HG02884 (cell line): ENCODE measurements at regions not wholly inside any gene's neighbourhood (a gene's known extent, or its start where the extent isn't known, plus 50 kb on each side); places are given as distances from the start of the nearest gene placed in this dataset.
A peak's percentile ranks its signal among the peaks of the same experiment; 100 is the strongest.
"Not testable (repeated sequence)": the region's sequence is repeated elsewhere in the genome, so short reads cannot be mapped to it uniquely, and the experiment has no call there.

ENCODE experiments used
- ATAC-seq: cut with Tn5 transposase; IDR thresholded peaks from one replicate; pipeline ENCODE4 v1.9.1; 2021; ENCODE audit warnings: mild to moderate bottlenecking, moderate library complexity; ENCODE audit not compliant: unreplicated experiment

GRCh38 chr13:44887515-44887914 is 101.8 kb downstream of the NUFIP1 start:
- ATAC-seq: no peak

- no peak for ATAC-seq
Observed at GRCh38 chr13:44884076-44884729, 105.1 kb downstream of the NUFIP1 start.

- ATAC-seq: no peak
Observed at GRCh38 chr13:44879452-44880058, 109.7 kb downstream of the NUFIP1 start.

GRCh38 chr13:44876782-44877324 is 112.4 kb downstream of the NUFIP1 start:
- ATAC-seq: no peak

GRCh38 chr13:44874886-44875630 is 114.2 kb downstream of the NUFIP1 start:
- ATAC-seq: no peak

GRCh38 chr13:44874176-44874575 is 115.1 kb downstream of the NUFIP1 start:
- ATAC-seq: no peak

GRCh38 chr13:44873461-44873860 is 115.8 kb downstream of the NUFIP1 start:
- ATAC-seq: no peak

- no peak for ATAC-seq
Observed at GRCh38 chr13:44872751-44873150, 116.5 kb downstream of the NUFIP1 start.

- ATAC-seq: no peak
Observed at GRCh38 chr13:44870456-44870929, 118.8 kb downstream of the NUFIP1 start.

- ATAC-seq: no peak
Observed at GRCh38 chr13:44869167-44869566, 120.1 kb downstream of the NUFIP1 start.

- peak; percentile 87 for ATAC-seq
Observed at GRCh38 chr13:44868397-44868796, 120.9 kb downstream of the NUFIP1 start.

GRCh38 chr13:44867825-44868224 is 121.4 kb downstream of the NUFIP1 start:
- no peak for ATAC-seq

- ATAC-seq: no peak
Observed at GRCh38 chr13:44866411-44866911, 122.8 kb downstream of the NUFIP1 start.

- no peak for ATAC-seq
Observed at GRCh38 chr13:44865722-44866410, 123.4 kb downstream of the NUFIP1 start.

GRCh38 chr13:44863641-44864040 is 125.6 kb downstream of the NUFIP1 start:
- ATAC-seq: not testable (repeated sequence)

- ATAC-seq: no peak
Observed at GRCh38 chr13:44860454-44860853, 128.8 kb downstream of the NUFIP1 start.

- no peak for ATAC-seq
Observed at GRCh38 chr13:44857736-44858135, 131.5 kb downstream of the NUFIP1 start.

GRCh38 chr13:44857061-44857460 is 132.2 kb downstream of the NUFIP1 start:
- no peak for ATAC-seq

GRCh38 chr13:44855860-44856259 is 133.4 kb downstream of the NUFIP1 start:
- no peak for ATAC-seq

GRCh38 chr13:44854313-44855060 is 134.8 kb downstream of the NUFIP1 start:
- ATAC-seq: no peak
